Activated B cell treated with CpG ODN at 0.5 μM for 24 hours (primary cell): ENCODE measurements at regions not wholly inside any gene's neighbourhood (a gene's known extent, or its start where the extent isn't known, plus 50 kb on each side); places are given as distances from the start of the nearest gene placed in this dataset.

Experiments
- ATAC-seq: fragments of 200-7000 bp; cut with Tn5 transposase; one replicate; pipeline ENCODE4 v1.10.0; 2021; ENCODE audit warnings: low read depth, mild to moderate bottlenecking, moderate library complexity
- CTCF ChIA-PET: fragments of 350-600 bp; sonication (Branson Sonifier 250); formaldehyde crosslinking; loops from one replicate; lab custom pipeline; 2021; ENCODE audit warnings: antibody characterized with exemption; lab: Charles Lee
- POLR2A ChIA-PET: fragments of 350-600 bp; sonication (Branson Sonifier 250); formaldehyde crosslinking; loops from one replicate; lab custom pipeline; 2021; ENCODE audit warnings: antibody characterized with exemption; lab: Charles Lee
- DNase-seq: peaks from one replicate; pipeline ENCODE4 v3.0.0; 2022
- H3K27ac Mint-ChIP-seq: one replicate; pipeline ENCODE4 v1.8.0; 2020; ENCODE audit warnings: mixed read lengths
- H3K27me3 Mint-ChIP-seq: one replicate; pipeline ENCODE4 v1.8.0; 2021; ENCODE audit warnings: mixed read lengths
- H3K36me3 Mint-ChIP-seq: one replicate; pipeline ENCODE4 v1.8.0; 2021; ENCODE audit warnings: low read depth, mixed read lengths
- H3K4me1 Mint-ChIP-seq: one replicate; pipeline ENCODE4 v1.8.0; 2021; ENCODE audit warnings: mixed read lengths
- H3K4me3 Mint-ChIP-seq: one replicate; pipeline ENCODE4 v1.8.0; 2020; ENCODE audit warnings: mild to moderate bottlenecking, mixed read lengths
- H3K9me3 Mint-ChIP-seq: one replicate; pipeline ENCODE4 v1.8.0; 2020; ENCODE audit warnings: mixed read lengths
- CTCF ChIP-seq: fragments of 200-600 bp; IDR thresholded peaks from one replicate; pipeline ENCODE4 v1.8.0; 2022; ENCODE audit warnings: antibody characterized with exemption, mild to moderate bottlenecking
- intact Hi-C: fragments of 100-400 bp; cut with micrococcal nuclease; formaldehyde crosslinking; loops from one replicate; pipeline ENCODE4 v1.15.1; 2024

DNA sequence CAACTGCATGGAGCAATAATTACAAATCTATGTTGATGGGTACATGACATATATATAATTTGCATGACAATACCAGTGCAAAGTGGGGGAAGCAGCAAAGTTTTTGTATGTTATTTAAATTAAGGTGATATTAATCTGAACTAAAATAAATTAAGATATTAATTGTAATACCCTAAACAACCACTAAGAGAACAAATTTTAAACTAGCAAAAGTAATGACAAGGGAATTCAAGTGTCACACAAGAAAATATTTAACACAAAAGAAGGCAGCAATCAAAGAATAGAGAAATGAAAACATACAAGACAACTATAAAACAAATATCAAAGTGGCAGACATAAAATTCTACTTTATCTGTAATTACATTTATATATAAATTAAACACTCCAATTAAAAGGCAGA is 2003.4 kb downstream of the MAT2B start:
- no peak overlapping the region for H3K4me3 Mint-ChIP-seq
- ChIA-PET CTCF (no interaction called here), POLR2A (no interaction called here)
- no peaks in the 10 kb centered on the region for H3K27me3 Mint-ChIP-seq
- no peak for TF ChIP-seq CTCF
- H3K9me3 Mint-ChIP-seq: peaks cover 6% of the 10 kb centered on the region
- no peaks in the 10 kb centered on the region for H3K36me3 Mint-ChIP-seq
- intact Hi-C loops: no loop called here
- H3K27ac Mint-ChIP-seq: no peak overlapping the region
- no peaks in the 10 kb centered on the region for H3K4me1 Mint-ChIP-seq
- DNase-seq: no peak
- no peak for ATAC-seq

DNA sequence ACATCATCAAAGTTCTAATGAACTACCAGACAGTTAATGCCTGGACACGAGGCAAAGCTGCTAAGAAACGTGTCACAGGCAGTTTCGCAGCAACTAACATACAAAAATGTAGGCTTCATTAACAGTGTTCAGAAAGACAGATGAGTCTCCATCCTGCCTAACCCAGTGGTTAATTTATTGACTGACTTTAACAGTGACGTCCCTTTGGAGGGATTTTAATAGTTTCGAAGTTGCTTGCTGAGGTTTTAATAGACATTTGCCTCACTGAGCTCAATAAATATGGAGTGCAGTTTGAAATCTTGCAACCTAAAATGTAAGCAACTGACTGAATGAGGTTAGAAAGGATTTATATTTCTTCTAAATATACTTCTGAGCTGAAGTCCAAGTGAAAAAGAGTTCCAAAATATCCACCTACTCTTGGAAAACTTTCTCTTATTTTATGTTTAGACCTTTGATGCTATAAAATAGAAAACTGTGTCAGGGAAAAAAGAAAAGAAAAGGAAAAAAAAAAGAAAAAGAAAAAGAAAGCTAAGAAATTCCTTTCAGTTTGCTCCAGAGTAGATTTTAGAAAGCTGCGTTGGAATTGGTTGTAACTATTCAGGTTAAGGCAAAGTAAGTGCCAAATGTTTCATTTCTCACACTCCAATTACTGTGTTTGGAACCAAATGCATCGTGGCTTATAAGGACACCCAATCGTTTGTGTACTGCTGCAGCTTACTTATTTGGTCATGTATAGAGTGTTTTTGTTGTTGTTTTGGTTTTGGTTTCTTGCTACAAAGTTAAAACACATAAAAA is 2016.6 kb downstream of the MAT2B start:
- Mint-ChIP-seq H3K4me3 (no peak overlapping the region), H3K9me3 (peaks cover 3% of the 10 kb centered on the region), H3K36me3 (no peaks in the 10 kb centered on the region), H3K27ac (no peak overlapping the region), H3K4me1 (no peaks in the 10 kb centered on the region), H3K27me3 (no peaks in the 10 kb centered on the region)
- DNase-seq (no peak), ATAC-seq (no peak)
- ChIA-PET POLR2A (no interaction called here), CTCF (no interaction called here)
- intact Hi-C loops: no loop called here
- TF ChIP-seq CTCF: no peak

GRCh38 chr5:165525271-165525670 is 2019.9 kb downstream of the MAT2B start:
- H3K36me3 Mint-ChIP-seq: no peaks in the 10 kb centered on the region
- DNase-seq: no peak
- TF ChIP-seq CTCF: no peak
- H3K9me3 Mint-ChIP-seq: peaks cover 10% of the 10 kb centered on the region
- no peak for ATAC-seq
- CTCF ChIA-PET: no interaction called here
- H3K27me3 Mint-ChIP-seq: no peaks in the 10 kb centered on the region
- intact Hi-C loops: no loop called here
- POLR2A ChIA-PET: no interaction called here
- no peaks in the 10 kb centered on the region for H3K4me1 Mint-ChIP-seq
- H3K27ac Mint-ChIP-seq: no peak overlapping the region
- no peak overlapping the region for H3K4me3 Mint-ChIP-seq

DNA sequence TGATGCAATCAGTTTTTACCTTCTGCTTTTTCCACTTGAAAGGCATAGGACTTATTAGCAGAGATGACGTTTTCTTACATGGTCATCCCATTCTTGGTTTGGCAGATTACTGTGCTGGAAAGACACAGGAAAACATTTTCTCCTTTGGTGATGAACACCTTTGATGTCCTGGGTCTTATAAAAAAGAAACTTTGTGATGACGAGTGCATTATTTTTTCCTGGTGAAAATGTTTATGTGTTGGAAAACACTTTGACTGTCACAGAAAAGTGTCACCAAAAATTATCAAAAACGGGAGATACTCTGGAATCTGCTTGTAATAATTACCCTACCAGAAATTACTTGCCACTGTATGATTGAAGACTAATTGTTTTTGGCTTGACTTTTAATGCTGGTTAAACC is 2020.9 kb downstream of the MAT2B start:
- no peak overlapping the region for H3K4me3 Mint-ChIP-seq
- no peaks in the 10 kb centered on the region for H3K36me3 Mint-ChIP-seq
- POLR2A ChIA-PET: no interaction called here
- intact Hi-C loops: no loop called here
- TF ChIP-seq CTCF: no peak
- DNase-seq (no peak), ATAC-seq (no peak)
- no peaks in the 10 kb centered on the region for H3K27me3 Mint-ChIP-seq
- no peaks in the 10 kb centered on the region for H3K4me1 Mint-ChIP-seq
- H3K9me3 Mint-ChIP-seq: peaks cover 10% of the 10 kb centered on the region
- CTCF ChIA-PET: no interaction called here
- H3K27ac Mint-ChIP-seq: no peak overlapping the region

- TF ChIP-seq CTCF: no peak
- Mint-ChIP-seq H3K27me3 (no peaks in the 10 kb centered on the region), H3K4me3 (no peak overlapping the region), H3K36me3 (no peaks in the 10 kb centered on the region), H3K27ac (no peak overlapping the region), H3K9me3 (peaks cover 10% of the 10 kb centered on the region), H3K4me1 (no peaks in the 10 kb centered on the region)
- ChIA-PET POLR2A (no interaction called here), CTCF (no interaction called here)
- DNase-seq: no peak
- ATAC-seq: no peak
- intact Hi-C loops: no loop called here
Measured at GRCh38 chr5:165527577-165527976, 2022.2 kb downstream of the MAT2B start.
